Mucosa of descending colon (tissue), 3 donors: ENCODE measurements at regions not wholly inside any gene's neighbourhood (a gene's known extent, or its start where the extent isn't known, plus 50 kb on each side); places are given as distances from the start of the nearest gene placed in this dataset.
"Not testable (repeated sequence)": the region's sequence is repeated elsewhere in the genome, so short reads cannot be mapped to it uniquely, and the experiment has no call there.

ENCODE experiments used
- ATAC-seq: fragments of 200-7000 bp; cut with Tn5 transposase; one replicate; pipeline ENCODE4 v1.9.1; 2020; ENCODE audit warnings: mild to moderate bottlenecking, moderate library complexity
- DNase-seq, 3 donors: peaks; one replicate each; pipeline ENCODE4 v3.0.0-alpha.2; 2020
- H3K36me3 ChIP-seq: fragments of 200-600 bp; one replicate; pipeline ENCODE4 v1.8.0; 2021; ENCODE audit warnings: low read depth, mild to moderate bottlenecking
- H3K4me1 ChIP-seq: fragments of 200-600 bp; one replicate; pipeline ENCODE4 v1.8.0; 2021; ENCODE audit warnings: low read depth, mild to moderate bottlenecking
- H3K4me3 ChIP-seq: fragments of 200-600 bp; one replicate; pipeline ENCODE4 v1.8.0; 2021; ENCODE audit warnings: mild to moderate bottlenecking
- H3K9me3 ChIP-seq: fragments of 200-600 bp; one replicate; pipeline ENCODE4 v1.8.0; 2021; ENCODE audit warnings: mild to moderate bottlenecking
- intact Hi-C, 2 donors: fragments of 100-400 bp; cut with DNase I in 1 of 2; cut with micrococcal nuclease in 1 of 2; formaldehyde crosslinking; loops; one replicate each; pipeline versions ENCODE4 v1.11.0 to v1.11.1; 2022; cut with DNase I, micrococcal nuclease
- TF ChIP-seq, protein P1 (sequence below): fragments of 200-600 bp; IDR thresholded peaks from one replicate; pipeline ENCODE4 v1.8.0; 2022; ENCODE audit warnings: antibody characterized with exemption, mild to moderate bottlenecking
- donor health status: DM: no; HTN: no; CAD: no; lungs with moderate emphysema.
- donor health status: DM: no; HTN: no; CAD: no.
- donor health status: DM: no; HTN: yes; CAD: no.

- TF ChIP-seq, protein P1, sequence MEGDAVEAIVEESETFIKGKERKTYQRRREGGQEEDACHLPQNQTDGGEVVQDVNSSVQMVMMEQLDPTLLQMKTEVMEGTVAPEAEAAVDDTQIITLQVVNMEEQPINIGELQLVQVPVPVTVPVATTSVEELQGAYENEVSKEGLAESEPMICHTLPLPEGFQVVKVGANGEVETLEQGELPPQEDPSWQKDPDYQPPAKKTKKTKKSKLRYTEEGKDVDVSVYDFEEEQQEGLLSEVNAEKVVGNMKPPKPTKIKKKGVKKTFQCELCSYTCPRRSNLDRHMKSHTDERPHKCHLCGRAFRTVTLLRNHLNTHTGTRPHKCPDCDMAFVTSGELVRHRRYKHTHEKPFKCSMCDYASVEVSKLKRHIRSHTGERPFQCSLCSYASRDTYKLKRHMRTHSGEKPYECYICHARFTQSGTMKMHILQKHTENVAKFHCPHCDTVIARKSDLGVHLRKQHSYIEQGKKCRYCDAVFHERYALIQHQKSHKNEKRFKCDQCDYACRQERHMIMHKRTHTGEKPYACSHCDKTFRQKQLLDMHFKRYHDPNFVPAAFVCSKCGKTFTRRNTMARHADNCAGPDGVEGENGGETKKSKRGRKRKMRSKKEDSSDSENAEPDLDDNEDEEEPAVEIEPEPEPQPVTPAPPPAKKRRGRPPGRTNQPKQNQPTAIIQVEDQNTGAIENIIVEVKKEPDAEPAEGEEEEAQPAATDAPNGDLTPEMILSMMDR, result no peak
- ATAC-seq, result peak; percentile 56
- H3K9me3 ChIP-seq, result no peaks in the 10 kb centered on the region
- intact Hi-C loops, result no loop called here
- no peaks in the 10 kb centered on the region for H3K36me3 ChIP-seq
- H3K4me1 ChIP-seq, result no peaks in the 10 kb centered on the region
- no peak overlapping the region for H3K4me3 ChIP-seq
- DNase-seq, result peak in 2 of 3 donors; percentile 25 to 42
These were observed 100.1 kb downstream of the EIF4E start for GRCh38 chr4:98828801-98829200.

DNA sequence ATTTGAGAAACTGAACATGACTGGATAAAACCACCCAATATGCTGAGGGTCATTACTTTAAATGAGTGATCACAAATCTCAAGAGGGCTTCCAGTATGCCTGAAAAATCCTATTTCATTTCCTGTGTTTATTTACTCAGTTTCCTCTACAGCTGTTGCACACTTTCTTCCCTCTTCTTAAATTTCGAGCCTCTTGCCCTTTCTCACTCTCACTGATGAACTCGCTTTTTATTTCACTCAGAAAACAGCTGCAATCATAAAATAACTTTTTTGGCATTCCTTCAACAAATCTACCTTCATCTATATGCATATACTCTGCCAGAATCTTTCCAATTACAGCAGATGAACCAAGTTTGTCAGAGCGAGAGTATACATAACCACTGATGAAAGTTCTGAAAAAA, 101.3 kb downstream of the EIF4E start:
- H3K9me3 ChIP-seq, result no peaks in the 10 kb centered on the region
- H3K4me1 ChIP-seq, result no peaks in the 10 kb centered on the region
- no peak for DNase-seq
- intact Hi-C loops, result no loop called here
- H3K36me3 ChIP-seq, result no peaks in the 10 kb centered on the region
- ATAC-seq, result no peak
- TF ChIP-seq, protein P1, result no peak
- no peak overlapping the region for H3K4me3 ChIP-seq

DNA sequence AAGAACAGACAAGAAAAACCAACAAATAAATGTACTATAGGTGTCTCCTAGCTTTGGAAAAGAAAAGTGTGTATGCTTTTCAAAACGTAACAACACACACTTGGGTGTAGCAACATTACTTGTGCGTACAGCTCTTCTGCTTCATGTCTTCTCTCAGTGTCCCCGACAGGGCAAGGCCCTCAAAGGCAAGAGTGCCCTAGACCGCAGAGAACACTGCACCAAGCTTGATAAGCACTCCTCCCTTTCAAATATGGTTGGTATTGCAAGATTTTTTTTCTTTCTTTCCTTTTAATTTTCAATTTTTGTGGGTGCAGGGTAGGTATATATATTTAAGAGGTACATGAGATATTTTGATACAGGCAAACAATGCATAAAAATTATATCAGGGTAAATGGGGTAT, 106.8 kb downstream of the EIF4E start:
- ATAC-seq, result no peak
- TF ChIP-seq, protein P1, result no peak
- Histone ChIP-seq H3K4me3 (no peak overlapping the region), H3K9me3 (no peaks in the 10 kb centered on the region), H3K36me3 (no peaks in the 10 kb centered on the region), H3K4me1 (no peaks in the 10 kb centered on the region)
- intact Hi-C loops, result no loop called here
- no peak for DNase-seq

DNA sequence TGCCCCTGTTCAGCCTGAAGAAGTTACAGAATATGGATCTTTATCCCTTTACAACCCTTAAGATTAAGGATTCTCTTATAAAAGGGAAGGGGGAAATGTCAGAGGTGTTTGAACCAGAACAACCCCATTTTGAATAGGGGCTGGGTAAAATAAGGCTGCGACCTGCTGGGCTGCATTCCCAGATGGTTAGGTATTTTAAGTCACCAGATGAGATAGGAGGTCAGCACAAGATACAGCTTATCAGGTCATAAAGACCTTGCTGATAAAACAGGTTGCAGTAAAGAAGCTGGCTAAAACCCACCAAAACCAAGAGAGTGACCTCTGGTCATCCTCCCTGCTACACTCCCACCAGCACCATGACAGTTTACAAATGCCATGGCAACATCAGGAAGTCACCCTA, 110.8 kb downstream of the EIF4E start:
- H3K36me3 ChIP-seq, DNase-seq, H3K9me3 ChIP-seq, H3K4me1 ChIP-seq, ATAC-seq, intact Hi-C loops, H3K4me3 ChIP-seq: not testable (repeated sequence)

DNA sequence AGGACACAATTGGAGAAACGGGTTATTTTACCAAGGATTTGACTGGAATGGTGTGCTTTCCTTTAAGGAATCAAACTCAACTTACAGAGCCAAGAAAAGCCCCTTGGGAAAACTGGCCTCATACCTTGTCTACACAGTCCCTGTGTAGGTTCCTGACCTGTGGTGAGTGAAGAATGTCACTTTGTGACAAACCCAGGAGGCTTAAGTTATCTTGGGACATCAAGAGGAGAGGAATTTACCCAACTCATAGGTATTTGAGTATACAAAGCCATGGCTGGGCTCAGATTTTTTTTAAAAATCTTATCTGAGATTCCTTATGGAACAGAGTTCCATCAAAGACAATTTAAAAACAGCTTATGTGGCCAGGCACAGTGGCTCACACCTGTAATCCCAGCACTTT, 112.1 kb downstream of the EIF4E start:
- no peak for ATAC-seq
- TF ChIP-seq, protein P1, result no peak

DNA sequence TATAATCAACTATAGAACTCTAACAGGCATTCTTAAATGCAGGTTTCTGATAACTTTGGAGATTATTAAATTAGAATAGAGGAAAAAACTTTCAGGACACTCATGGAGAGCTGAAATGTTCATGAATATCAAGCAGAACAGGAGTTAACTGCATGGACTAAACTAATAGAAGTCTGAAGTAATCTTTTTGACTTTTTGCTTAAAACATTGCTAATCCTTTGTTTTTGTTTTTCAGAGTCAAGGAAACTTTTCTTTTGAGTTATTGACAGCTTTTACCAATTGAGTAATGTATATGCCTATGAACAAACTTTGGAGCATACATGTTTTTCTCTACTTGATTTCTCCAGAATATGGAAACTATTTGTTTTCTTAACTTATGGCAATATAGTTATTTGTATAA, 112.5 kb downstream of the EIF4E start:
- intact Hi-C loops, result no loop called here
- DNase-seq (no peak), ATAC-seq (no peak)
- Histone ChIP-seq H3K4me3 (no peak overlapping the region), H3K36me3 (no peaks in the 10 kb centered on the region), H3K9me3 (no peaks in the 10 kb centered on the region), H3K4me1 (no peaks in the 10 kb centered on the region)
- TF ChIP-seq, protein P1, result no peak

More for the DNA sequence above, 112.1 kb downstream of the EIF4E start:
- Histone ChIP-seq H3K4me1 (no peaks in the 10 kb centered on the region), H3K4me3 (no peak overlapping the region), H3K9me3 (no peaks in the 10 kb centered on the region), H3K36me3 (no peaks in the 10 kb centered on the region)
- intact Hi-C loops, result no loop called here
- DNase-seq, result no peak
